Ramos (cell line): ENCODE measurements at regions not wholly inside any gene's neighbourhood (a gene's known extent, or its start where the extent isn't known, plus 50 kb on each side); places are given as distances from the start of the nearest gene placed in this dataset.
"Not testable (repeated sequence)": the region's sequence is repeated elsewhere in the genome, so short reads cannot be mapped to it uniquely, and the experiment has no call there.

Experiments used
- in situ Hi-C: fragments of 300-500 bp; cut with MboI; formaldehyde crosslinking; loops from one replicate; pipeline ENCODE4 v1.14.3; 2022; ENCODE audit warnings: low sequenced_read_pairs; ENCODE audit not compliant: unreplicated experiment

GRCh38 chr10:120047373-120047772 lies 154.8 kb downstream of the SEC23IP start:
- in situ Hi-C loops = not testable (repeated sequence)

DNA sequence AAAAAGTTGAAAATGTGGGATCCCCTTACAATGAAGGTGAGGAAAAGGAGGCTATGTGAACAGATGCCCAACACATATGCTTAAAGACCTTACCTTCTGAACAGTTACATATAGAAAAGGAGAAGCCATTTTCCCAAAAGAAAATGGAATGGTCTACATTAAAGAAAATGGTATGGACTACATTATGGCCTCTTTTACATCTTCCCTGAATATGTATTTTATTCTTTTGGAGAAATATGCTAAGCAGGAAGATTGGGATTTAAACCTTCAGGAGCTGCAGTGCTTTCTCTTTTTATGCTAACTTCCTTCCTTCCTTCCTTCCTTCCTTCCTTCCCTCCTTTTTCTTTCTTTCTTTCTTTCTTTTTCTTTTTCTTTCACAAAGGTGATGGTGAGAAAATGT lies 155.4 kb downstream of the SEC23IP start:
- in situ Hi-C loops = no loop called here

DNA sequence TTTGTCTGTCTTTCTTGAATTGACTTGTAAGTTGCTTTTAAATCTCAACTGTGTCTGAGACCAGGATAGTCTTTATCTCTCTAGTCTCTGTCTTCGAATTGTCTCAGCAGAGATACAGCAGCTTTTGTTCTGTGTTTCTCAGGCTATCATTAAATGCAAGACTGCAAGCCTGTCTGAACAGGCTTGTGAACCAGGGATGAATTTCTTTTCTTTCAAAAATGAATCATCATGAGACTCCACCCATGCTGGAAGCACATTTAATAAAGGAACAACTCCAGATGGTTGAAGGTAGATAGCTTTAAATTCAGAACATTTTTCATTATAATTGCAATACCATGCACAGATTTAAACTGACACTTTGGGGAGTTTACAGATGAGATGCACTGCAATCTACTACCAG lies 155.9 kb downstream of the SEC23IP start:
- in situ Hi-C loops = no loop called here

DNA sequence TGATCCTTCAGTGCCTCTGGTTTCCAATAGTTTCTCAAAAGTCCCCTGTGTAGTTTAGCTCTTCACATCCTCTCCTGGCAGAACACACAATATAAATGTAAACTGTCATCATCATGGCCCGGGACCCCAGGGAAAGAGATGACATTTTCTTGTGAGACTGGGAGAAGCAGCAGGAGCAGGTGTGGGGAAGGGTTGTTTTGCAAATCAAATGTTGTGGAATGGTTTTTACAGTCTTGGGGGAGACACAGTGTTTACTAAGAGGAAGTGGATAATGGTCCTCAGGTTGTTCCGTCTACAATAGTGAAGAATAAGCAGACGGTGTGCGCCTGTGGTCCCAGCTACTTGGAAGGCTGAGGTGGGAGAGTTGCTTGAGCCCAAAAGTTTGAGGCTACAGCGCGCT lies 159.1 kb downstream of the SEC23IP start:
- in situ Hi-C loops = no loop called here

- in situ Hi-C loops = no loop called here
Observed at GRCh38 chr10:120052964-120053702, 160.6 kb downstream of the SEC23IP start.

- in situ Hi-C loops = not testable (repeated sequence)
Observed at GRCh38 chr10:120059790-120060189, 167.3 kb downstream of the SEC23IP start.

DNA sequence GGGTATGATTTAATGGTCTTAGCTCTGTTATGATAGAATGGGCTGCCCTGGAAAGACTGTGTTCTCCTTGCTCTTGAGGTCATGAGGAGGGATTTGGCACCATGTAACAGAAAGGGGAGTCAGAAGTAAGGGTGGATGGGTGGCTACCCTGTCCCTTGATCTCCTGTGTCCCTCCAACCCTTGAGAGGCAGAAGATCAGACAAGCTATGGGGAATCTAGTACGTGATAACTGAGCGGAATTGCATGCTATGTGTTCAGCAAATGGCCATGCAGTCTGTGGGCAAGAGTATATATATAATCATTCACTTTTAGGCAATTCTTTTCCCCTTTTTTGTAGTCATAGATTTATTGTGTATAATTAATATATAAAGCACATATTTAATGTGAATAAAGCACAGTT lies 174.9 kb downstream of the SEC23IP start:
- in situ Hi-C loops = no loop called here

DNA sequence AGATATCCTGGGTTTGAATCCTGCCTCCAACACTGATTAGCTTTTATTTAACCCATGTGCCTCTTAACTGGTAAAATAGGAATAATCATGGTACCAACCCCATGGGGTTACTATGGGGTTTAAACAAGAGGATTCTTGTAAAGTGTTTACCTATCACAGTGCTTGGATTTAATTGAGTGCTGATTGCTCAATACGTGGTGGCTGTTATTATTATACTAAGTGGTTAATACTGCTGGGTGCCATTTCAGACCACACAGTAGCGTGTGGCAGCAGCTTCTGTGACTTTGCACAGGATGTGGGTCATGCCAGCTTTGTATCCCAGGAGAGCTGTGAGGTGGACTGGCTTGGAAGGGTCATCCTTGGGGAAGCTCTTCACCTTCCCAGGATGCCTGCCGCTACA lies 177.2 kb downstream of the SEC23IP start:
- in situ Hi-C loops = no loop called here

DNA sequence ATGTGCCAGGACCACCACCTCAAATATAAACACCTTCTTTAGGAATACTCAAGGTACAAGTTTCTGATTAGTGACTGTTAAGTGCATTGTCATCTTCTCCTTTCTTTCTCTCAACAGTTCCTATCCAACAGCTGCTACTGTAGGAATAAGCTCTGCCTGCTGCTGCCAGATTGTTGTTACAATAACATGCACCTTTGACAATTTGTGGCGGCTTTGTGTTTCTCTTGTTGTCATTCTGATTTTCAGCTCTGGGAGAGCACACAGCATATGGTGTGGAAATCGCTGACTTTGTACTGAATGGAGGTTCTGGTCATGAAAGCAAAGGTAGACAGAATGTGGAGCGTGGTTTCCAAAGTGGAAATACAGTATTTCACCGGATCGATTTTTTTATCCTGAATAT lies 182.8 kb downstream of the SEC23IP start:
- in situ Hi-C loops = no loop called here

- in situ Hi-C loops = no loop called here
Observed at GRCh38 chr10:120076996-120077706, 184.6 kb downstream of the SEC23IP start.

DNA sequence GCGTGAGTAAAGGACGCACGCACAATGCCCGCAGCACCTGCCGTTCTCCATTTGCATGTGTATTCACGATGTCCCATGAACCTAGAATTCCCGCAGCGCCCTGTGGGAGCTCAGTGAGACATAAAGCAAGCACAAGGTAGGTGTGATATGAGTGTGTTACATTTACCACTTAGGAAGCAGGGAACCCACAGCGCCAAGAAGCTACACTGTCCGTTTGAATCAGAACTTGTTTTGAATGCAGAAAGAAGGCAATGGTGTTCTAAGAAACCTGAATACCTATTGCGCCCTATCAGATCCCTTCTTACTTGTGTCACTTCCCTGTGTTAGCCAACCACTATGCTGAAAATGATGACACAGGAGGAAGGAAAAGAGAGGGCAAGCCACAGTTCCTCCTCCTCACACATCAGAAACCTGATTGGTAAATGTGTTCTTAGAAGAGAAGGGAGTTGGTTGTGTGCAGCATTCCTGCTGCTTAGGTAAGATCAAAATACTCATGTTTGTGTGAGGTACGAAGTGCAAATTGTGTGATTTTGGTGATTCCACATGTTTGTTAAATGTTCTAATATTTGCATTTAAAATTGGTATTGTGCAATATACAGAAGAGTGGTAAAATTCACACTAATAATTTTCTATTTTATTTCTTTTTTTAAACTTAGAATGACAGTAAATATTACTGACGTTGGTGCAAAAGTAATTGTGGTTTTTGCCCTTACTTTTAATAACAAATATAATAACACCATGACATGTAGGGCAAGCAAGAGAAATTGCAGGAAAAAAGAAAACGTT lies 185.4 kb downstream of the SEC23IP start:
- in situ Hi-C loops = no loop called here

GRCh38 chr10:120085096-120085796 lies 192.7 kb downstream of the SEC23IP start:
- in situ Hi-C loops = no loop called here

GRCh38 chr10:120086066-120086465 lies 193.5 kb downstream of the SEC23IP start:
- in situ Hi-C loops = no loop called here

DNA sequence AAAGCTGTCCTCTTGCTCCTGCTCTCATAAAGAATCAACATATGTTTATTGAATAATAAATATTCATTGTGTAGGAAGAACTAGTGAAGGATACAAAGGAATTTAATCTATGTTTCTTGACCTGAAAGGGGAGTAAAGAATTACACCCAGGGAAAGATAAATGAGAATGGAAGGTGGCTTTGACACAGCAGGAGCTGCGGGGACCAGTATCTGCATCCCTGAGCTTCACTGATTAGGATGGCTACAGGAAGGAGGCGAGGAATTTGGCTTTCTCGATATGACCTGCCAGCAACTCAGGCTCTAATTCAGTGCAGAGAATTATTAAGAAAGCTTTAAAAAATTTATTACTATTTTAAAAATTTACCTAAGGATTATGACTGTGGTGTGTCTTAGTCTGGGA lies 194.6 kb downstream of the SEC23IP start:
- in situ Hi-C loops = no loop called here

GRCh38 chr10:120095875-120096274 lies 203.3 kb downstream of the SEC23IP start:
- in situ Hi-C loops = no loop called here

GRCh38 chr10:120097766-120098165 lies 205.2 kb downstream of the SEC23IP start:
- in situ Hi-C loops = no loop called here

- in situ Hi-C loops = no loop called here
Observed at GRCh38 chr10:120098232-120098930, 205.9 kb downstream of the SEC23IP start.

- in situ Hi-C loops = no loop called here
Observed at GRCh38 chr10:120103738-120104560, 211.4 kb downstream of the SEC23IP start.

- in situ Hi-C loops = no loop called here
Observed at GRCh38 chr10:120105001-120105400, 212.5 kb downstream of the SEC23IP start.
